NCI-H1092 treated with DMSO at 0.1 percent for 48 hours (cell line): ENCODE measurements at regions not wholly inside any gene's neighbourhood (a gene's known extent, or its start where the extent isn't known, plus 50 kb on each side); places are given as distances from the start of the nearest gene placed in this dataset.
"Not testable (repeated sequence)": the region's sequence is repeated elsewhere in the genome, so short reads cannot be mapped to it uniquely, and the experiment has no call there.

Source experiments
- DNase-seq: peaks from one replicate; lab custom pipeline; 2025; lab: John Stamatoyannopoulos, UW

- DNase-seq = no peak
These were observed 181.1 kb upstream of the DPP10 start for GRCh38 chr2:114261366-114261765.

- DNase-seq = no peak
These were observed 177.2 kb upstream of the DPP10 start for GRCh38 chr2:114265261-114265660.

- no peak for DNase-seq
These were observed 167.5 kb upstream of the DPP10 start for GRCh38 chr2:114274957-114275356.

- no peak for DNase-seq
These were observed 161.3 kb upstream of the DPP10 start for GRCh38 chr2:114281188-114281587.

GRCh38 chr2:114283774-114284173 lies 158.7 kb upstream of the DPP10 start:
- no peak for DNase-seq

- DNase-seq = no peak
These were observed 156.0 kb upstream of the DPP10 start for GRCh38 chr2:114286438-114286837.

GRCh38 chr2:114293355-114293754 lies 149.1 kb upstream of the DPP10 start:
- no peak for DNase-seq

- no peak for DNase-seq
These were observed 147.7 kb upstream of the DPP10 start for GRCh38 chr2:114294741-114295140.

- DNase-seq = not testable (repeated sequence)
These were observed 142.1 kb upstream of the DPP10 start for GRCh38 chr2:114300351-114300750.

- no peak for DNase-seq
These were observed 125.7 kb upstream of the DPP10 start for GRCh38 chr2:114316532-114317300.

- no peak for DNase-seq
These were observed 111.8 kb upstream of the DPP10 start for GRCh38 chr2:114330594-114330993.

- no peak for DNase-seq
These were observed 110.5 kb upstream of the DPP10 start for GRCh38 chr2:114331934-114332333.

- DNase-seq = no peak
These were observed 97.2 kb upstream of the DPP10 start for GRCh38 chr2:114345246-114345645.

GRCh38 chr2:114346658-114347057 lies 95.8 kb upstream of the DPP10 start:
- DNase-seq = no peak

- no peak for DNase-seq
These were observed 92.2 kb upstream of the DPP10 start for GRCh38 chr2:114350186-114350725.

- DNase-seq = no peak
These were observed 89.5 kb upstream of the DPP10 start for GRCh38 chr2:114352988-114353387.

- DNase-seq = no peak
These were observed 88.2 kb upstream of the DPP10 start for GRCh38 chr2:114354199-114354598.

- DNase-seq = no peak
These were observed 73.7 kb upstream of the DPP10 start for GRCh38 chr2:114368705-114369104.

- DNase-seq = not testable (repeated sequence)
These were observed 70.7 kb upstream of the DPP10 start for GRCh38 chr2:114371721-114372120.

GRCh38 chr2:114373591-114373990 lies 68.8 kb upstream of the DPP10 start:
- no peak for DNase-seq

GRCh38 chr2:114384441-114384840 lies 58.0 kb upstream of the DPP10 start:
- no peak for DNase-seq

- DNase-seq = no peak
These were observed 53.4 kb upstream of the DPP10 start for GRCh38 chr2:114389021-114389420.
